GM23338 (cell line): ENCODE measurements at regions not wholly inside any gene's neighbourhood (a gene's known extent, or its start where the extent isn't known, plus 50 kb on each side); places are given as distances from the start of the nearest gene placed in this dataset.

Experiments
- ATAC-seq: fragments of 200-7000 bp; cut with Tn5 transposase; 3 replicates; pipeline ENCODE4 v1.9.1; 2020
- DNase-seq: peaks from one replicate; pipeline ENCODE4 v3.0.0-alpha.2; 2015; ENCODE audit warnings: low spot score
- H2AFZ ChIP-seq: fragments of 200-600 bp; sonication (generic); 2 replicates; pipeline ENCODE4 v1.8.0; 2016; ENCODE audit warnings: antibody characterized with exemption, mild to moderate bottlenecking, moderate library complexity
- H3F3A ChIP-seq: fragments of 200-600 bp; sonication (generic); replicated peaks from 2 replicates; pipeline ENCODE4 v1.8.0; 2017; ENCODE audit warnings: antibody characterized with exemption, mixed run types, low read depth
- H3K27ac ChIP-seq: fragments of 200-600 bp; sonication (generic); 2 replicates; pipeline ENCODE4 v1.6.1; 2016; ENCODE audit warnings: low read depth
- H3K27me3 ChIP-seq: fragments of 200-600 bp; sonication (generic); 2 replicates; pipeline ENCODE4 v1.8.0; 2016; ENCODE audit warnings: mild to moderate bottlenecking, mixed run types, moderate library complexity; ENCODE audit not compliant: insufficient read depth
- H3K36me3 ChIP-seq: fragments of 200-600 bp; sonication (generic); 2 replicates; pipeline ENCODE4 v1.8.0; 2016; ENCODE audit warnings: mild to moderate bottlenecking; ENCODE audit not compliant: insufficient read depth
- H3K4me1 ChIP-seq: fragments of 200-600 bp; sonication (generic); 2 replicates; pipeline ENCODE4 v1.8.0; 2016; ENCODE audit warnings: mild to moderate bottlenecking, moderate library complexity; ENCODE audit not compliant: insufficient read depth
- H3K4me2 ChIP-seq: fragments of 200-600 bp; sonication (generic); 2 replicates; pipeline ENCODE4 v1.7.1; 2017; ENCODE audit warnings: mixed run types
- H3K4me3 ChIP-seq: fragments of 200-600 bp; sonication (generic); 2 replicates; pipeline ENCODE4 v1.6.1; 2016; ENCODE audit warnings: mixed run types
- H3K79me2 ChIP-seq: fragments of 200-600 bp; sonication (generic); replicated peaks from 2 replicates; pipeline ENCODE4 v1.8.0; 2017; ENCODE audit warnings: mild to moderate bottlenecking; ENCODE audit not compliant: insufficient read depth
- H3K9me2 ChIP-seq: fragments of 200-600 bp; sonication (generic); 2 replicates; pipeline ENCODE4 v1.8.0; 2017; ENCODE audit not compliant: insufficient read depth
- H4K20me1 ChIP-seq: fragments of 200-600 bp; sonication (generic); replicated peaks from 2 replicates; pipeline ENCODE4 v1.8.0; 2017; ENCODE audit warnings: mild to moderate bottlenecking; ENCODE audit not compliant: insufficient read depth
- H3K27ac Mint-ChIP-seq: 2 replicates; pipeline ENCODE4 v1.8.0; 2020; ENCODE audit warnings: inconsistent platforms, mild to moderate bottlenecking, moderate library complexity, mixed read lengths
- H3K27me3 Mint-ChIP-seq: 3 replicates; pipeline ENCODE4 v1.8.0; 2022; ENCODE audit warnings: low read depth, mild to moderate bottlenecking, moderate library complexity, mixed read lengths, inconsistent platforms; ENCODE audit not compliant: insufficient read depth, poor library complexity
- H3K36me3 Mint-ChIP-seq: 3 replicates; pipeline ENCODE4 v1.8.0; 2021; ENCODE audit warnings: low read depth, mild to moderate bottlenecking, inconsistent platforms, moderate library complexity, mixed read lengths
- H3K4me1 Mint-ChIP-seq: 3 replicates; pipeline ENCODE4 v1.8.0; 2020; ENCODE audit warnings: mild to moderate bottlenecking, inconsistent platforms, mixed read lengths
- H3K4me3 Mint-ChIP-seq: 3 replicates; pipeline ENCODE4 v1.8.0; 2021; ENCODE audit warnings: moderate library complexity, mild to moderate bottlenecking, inconsistent platforms, mixed read lengths
- H3K9me3 Mint-ChIP-seq: 3 replicates; pipeline ENCODE4 v1.8.0; 2020; ENCODE audit warnings: moderate library complexity, mild to moderate bottlenecking, inconsistent platforms, mixed read lengths
- CREB1 ChIP-seq: fragments of 250-450 bp; sonication (Bioruptor Pico); IDR thresholded peaks from 2 replicates; pipeline ENCODE4 v1.5.0; 2020; ENCODE audit warnings: low read depth, mild to moderate bottlenecking, moderate library complexity
- EZH2 ChIP-seq: fragments of 200-600 bp; sonication (generic); IDR thresholded peaks from one replicate; pipeline ENCODE4 v1.8.0; 2017; ENCODE audit warnings: antibody characterized with exemption, mild to moderate bottlenecking, low read depth; ENCODE audit not compliant: unreplicated experiment
- EZH2phosphoT487 ChIP-seq: fragments of 200-600 bp; sonication (generic); IDR thresholded peaks from one replicate; pipeline ENCODE4 v1.8.1; 2018; ENCODE audit warnings: antibody characterized with exemption; ENCODE audit not compliant: unreplicated experiment
- JUNB ChIP-seq: IDR thresholded peaks from one replicate; pipeline ENCODE4 v1.6.1; 2016; ENCODE audit warnings: antibody characterized with exemption; ENCODE audit not compliant: unreplicated experiment
- NANOG ChIP-seq: IDR thresholded peaks from 2 replicates; pipeline ENCODE4 v1.6.1; 2016; ENCODE audit warnings: antibody characterized with exemption, borderline replicate concordance
- POLR2AphosphoS5 ChIP-seq: IDR thresholded peaks from 2 replicates; pipeline ENCODE4 v1.6.1; 2016; ENCODE audit warnings: antibody characterized with exemption, low read depth
- REST ChIP-seq: IDR thresholded peaks from one replicate; pipeline ENCODE4 v1.6.1; 2018; ENCODE audit warnings: antibody characterized with exemption; ENCODE audit not compliant: unreplicated experiment
- STAT1 ChIP-seq: IDR thresholded peaks from one replicate; pipeline ENCODE4 v1.6.1; 2016; ENCODE audit warnings: antibody characterized with exemption; ENCODE audit not compliant: unreplicated experiment
- ZNF114 ChIP-seq: fragments of 250-450 bp; sonication (Bioruptor Pico); IDR thresholded peaks from 2 replicates; pipeline ENCODE4 v1.5.0; 2020; ENCODE audit warnings: mild to moderate bottlenecking, moderate library complexity
- ZNF331 ChIP-seq: fragments of 250-450 bp; sonication (Bioruptor Pico); IDR thresholded peaks from 2 replicates; pipeline ENCODE4 v1.5.0; 2020; ENCODE audit warnings: low read depth, mild to moderate bottlenecking, moderate library complexity
- ZNF462 ChIP-seq: fragments of 250-450 bp; sonication (Bioruptor Pico); IDR thresholded peaks from 2 replicates; pipeline ENCODE4 v1.5.0; 2020; ENCODE audit warnings: mild to moderate bottlenecking, moderate library complexity
- TF ChIP-seq, protein P1 (sequence below), 2 experiments: fragments of 200-600 bp in 1 of 2; sonication (generic) in 1 of 2; conservative IDR thresholded peaks; 2 replicates each; pipeline versions ENCODE4 v1.5.1 to v1.6.1; 2016 to 2017; ENCODE audit warnings: antibody characterized with exemption in 2 of 2, low read depth in 2 of 2, mild to moderate bottlenecking in 2 of 2, moderate library complexity in 1 of 2
- TF ChIP-seq, protein P2 (sequence below): IDR thresholded peaks from 2 replicates; pipeline ENCODE4 v1.6.1; 2016; ENCODE audit warnings: antibody characterized with exemption

DNA sequence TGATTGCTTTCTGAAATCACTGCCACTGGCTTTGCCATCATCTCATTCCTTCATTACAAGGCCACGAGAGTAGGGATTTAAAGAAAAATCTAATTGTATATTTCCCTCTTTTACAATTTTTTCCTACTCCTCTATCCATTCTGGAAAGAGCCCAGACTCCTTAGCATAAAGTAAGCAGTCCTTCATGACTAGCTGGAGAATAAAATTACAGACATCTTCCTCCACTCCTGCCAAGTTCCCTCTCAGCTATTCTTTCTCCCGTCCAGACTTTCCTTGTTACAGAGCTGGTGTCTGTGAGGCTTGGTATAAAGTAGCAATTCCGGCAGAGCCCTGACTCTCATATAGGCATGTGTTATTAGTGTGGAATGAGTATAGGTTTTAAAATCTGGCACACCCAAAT, 806.8 kb downstream of the PLCL1 start:
- Histone ChIP-seq H3K27ac (no peak overlapping the region), H4K20me1 (no peaks in the 10 kb centered on the region), H3K27me3 (no peaks in the 10 kb centered on the region), H3K4me1 (peaks cover 10% of the 10 kb centered on the region; the same call in 1 of the 2 replicates), H3K79me2 (no peaks in the 10 kb centered on the region), H3F3A (no peaks in the 10 kb centered on the region), H3K4me3 (no peak overlapping the region), H3K9me2 (no peaks in the 10 kb centered on the region), H3K36me3 (no peaks in the 10 kb centered on the region), H3K4me2 (no peak overlapping the region), H2AFZ (no peak overlapping the region)
- peaks cover 9% of the 10 kb centered on the region for H3K4me1 Mint-ChIP-seq
- H3K27me3 Mint-ChIP-seq, result peaks cover 1% of the 10 kb centered on the region
- H3K27ac Mint-ChIP-seq, result no peak overlapping the region
- DNase-seq (no peak), ATAC-seq (no peak)
- no peaks in the 10 kb centered on the region for H3K36me3 Mint-ChIP-seq
- TF ChIP-seq POLR2AphosphoS5 (no peak), EZH2 (no peak), ZNF114 (CRISPR knock-in tag) (no peak), ZNF331 (CRISPR knock-in tag) (no peak), STAT1 (no peak), NANOG (no peak), EZH2phosphoT487 (no peak), ZNF462 (CRISPR knock-in tag) (no peak), REST (no peak), CREB1 (CRISPR knock-in tag) (no peak), JUNB (no peak)
- TF ChIP-seq, protein P1, sequence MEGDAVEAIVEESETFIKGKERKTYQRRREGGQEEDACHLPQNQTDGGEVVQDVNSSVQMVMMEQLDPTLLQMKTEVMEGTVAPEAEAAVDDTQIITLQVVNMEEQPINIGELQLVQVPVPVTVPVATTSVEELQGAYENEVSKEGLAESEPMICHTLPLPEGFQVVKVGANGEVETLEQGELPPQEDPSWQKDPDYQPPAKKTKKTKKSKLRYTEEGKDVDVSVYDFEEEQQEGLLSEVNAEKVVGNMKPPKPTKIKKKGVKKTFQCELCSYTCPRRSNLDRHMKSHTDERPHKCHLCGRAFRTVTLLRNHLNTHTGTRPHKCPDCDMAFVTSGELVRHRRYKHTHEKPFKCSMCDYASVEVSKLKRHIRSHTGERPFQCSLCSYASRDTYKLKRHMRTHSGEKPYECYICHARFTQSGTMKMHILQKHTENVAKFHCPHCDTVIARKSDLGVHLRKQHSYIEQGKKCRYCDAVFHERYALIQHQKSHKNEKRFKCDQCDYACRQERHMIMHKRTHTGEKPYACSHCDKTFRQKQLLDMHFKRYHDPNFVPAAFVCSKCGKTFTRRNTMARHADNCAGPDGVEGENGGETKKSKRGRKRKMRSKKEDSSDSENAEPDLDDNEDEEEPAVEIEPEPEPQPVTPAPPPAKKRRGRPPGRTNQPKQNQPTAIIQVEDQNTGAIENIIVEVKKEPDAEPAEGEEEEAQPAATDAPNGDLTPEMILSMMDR (conservative IDR thresholded peaks at IDR 0.05; ENCODE audit: low read depth in 2 of 2), result no peak
- TF ChIP-seq, protein P2, sequence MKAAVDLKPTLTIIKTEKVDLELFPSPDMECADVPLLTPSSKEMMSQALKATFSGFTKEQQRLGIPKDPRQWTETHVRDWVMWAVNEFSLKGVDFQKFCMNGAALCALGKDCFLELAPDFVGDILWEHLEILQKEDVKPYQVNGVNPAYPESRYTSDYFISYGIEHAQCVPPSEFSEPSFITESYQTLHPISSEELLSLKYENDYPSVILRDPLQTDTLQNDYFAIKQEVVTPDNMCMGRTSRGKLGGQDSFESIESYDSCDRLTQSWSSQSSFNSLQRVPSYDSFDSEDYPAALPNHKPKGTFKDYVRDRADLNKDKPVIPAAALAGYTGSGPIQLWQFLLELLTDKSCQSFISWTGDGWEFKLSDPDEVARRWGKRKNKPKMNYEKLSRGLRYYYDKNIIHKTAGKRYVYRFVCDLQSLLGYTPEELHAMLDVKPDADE, result no peak
- no peak overlapping the region for H3K4me3 Mint-ChIP-seq
- H3K9me3 Mint-ChIP-seq, result no peaks in the 10 kb centered on the region
